Effector memory CD8-positive, alpha-beta T cell (primary cell): ENCODE measurements at regions not wholly inside any gene's neighbourhood (a gene's known extent, or its start where the extent isn't known, plus 50 kb on each side); places are given as distances from the start of the nearest gene placed in this dataset.
A peak's percentile ranks its signal among the peaks of the same experiment; 100 is the strongest.
"Not testable (repeated sequence)": the region's sequence is repeated elsewhere in the genome, so short reads cannot be mapped to it uniquely, and the experiment has no call there.

Experiments
- ATAC-seq: fragments of 150-1000 bp; cut with Tn5 transposase; replicated peaks from 2 replicates; pipeline ENCODE4 v1.10.0; 2021; ENCODE audit warnings: mild to moderate bottlenecking, moderate library complexity
- DNase-seq, 3 experiments: peaks; one replicate each; pipeline ENCODE4 v3.0.0; 2021
- H3K27ac Mint-ChIP-seq, 2 donors: one replicate each; pipeline ENCODE4 v1.8.0; 2022; ENCODE audit warnings: mild to moderate bottlenecking in 2 of 2, mixed read lengths in 2 of 2, moderate library complexity in 2 of 2
- H3K27me3 Mint-ChIP-seq, 2 donors: one replicate each; pipeline ENCODE4 v1.8.0; 2022; ENCODE audit warnings: mixed read lengths in 2 of 2
- H3K36me3 Mint-ChIP-seq: one replicate; pipeline ENCODE4 v1.8.0; 2022; ENCODE audit warnings: mild to moderate bottlenecking, moderate library complexity, mixed read lengths; ENCODE audit not compliant: insufficient read depth
- H3K4me1 Mint-ChIP-seq, 2 donors: one replicate each; pipeline ENCODE4 v1.8.0; 2022; ENCODE audit warnings: low read depth in 2 of 2, mixed read lengths in 2 of 2
- H3K4me3 Mint-ChIP-seq, 2 donors: one replicate each; pipeline ENCODE4 v1.8.0; 2022; ENCODE audit warnings: mild to moderate bottlenecking in 2 of 2, mixed read lengths in 2 of 2, moderate library complexity in 2 of 2
- H3K9me3 Mint-ChIP-seq, 2 donors: one replicate each; pipeline ENCODE4 v1.8.0; 2022; ENCODE audit warnings: mixed read lengths in 2 of 2

DNA sequence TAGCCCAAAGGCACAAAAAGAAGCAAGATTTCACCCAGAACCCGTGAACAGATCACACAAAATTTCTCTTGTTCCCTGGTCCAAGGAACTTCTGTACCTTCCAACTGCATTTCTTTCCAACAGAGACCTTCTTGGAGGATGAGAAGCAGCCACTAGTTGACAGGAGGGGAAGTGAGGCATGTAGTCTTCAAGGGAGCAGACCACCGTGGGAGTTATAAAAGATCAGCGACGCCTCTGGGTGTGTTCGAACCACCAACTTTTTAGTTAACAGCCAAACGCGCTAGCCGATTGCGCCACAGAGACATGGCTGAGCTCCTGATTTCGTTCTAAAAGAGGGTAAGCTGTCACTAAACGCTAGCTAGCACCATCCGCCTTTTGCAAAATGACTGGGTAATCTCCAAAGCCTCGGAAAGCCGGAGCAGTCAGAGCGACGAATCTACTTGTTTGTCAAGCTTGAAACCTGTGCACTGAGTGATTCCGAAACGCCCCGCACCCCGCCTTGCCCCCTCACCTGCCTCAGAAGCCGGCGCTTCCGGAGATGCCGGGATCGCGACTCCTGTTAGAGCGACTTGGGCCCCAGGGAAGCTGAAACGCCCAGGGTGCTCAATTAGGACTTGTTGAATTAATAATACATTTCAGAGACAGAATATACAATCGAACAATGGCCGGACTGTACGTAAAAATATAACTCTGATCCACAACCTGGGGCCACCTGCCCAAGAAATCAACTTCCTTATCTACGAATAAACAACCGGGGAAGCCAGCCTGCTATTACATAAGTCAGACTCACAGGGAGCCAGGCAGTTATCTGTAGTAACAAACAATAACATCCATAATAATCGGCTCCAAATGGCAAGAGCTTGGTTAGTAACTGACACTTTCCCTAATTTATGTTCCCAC is 140.1 kb downstream of the FAM72C start:
- not testable (repeated sequence) for H3K4me1 Mint-ChIP-seq, H3K27me3 Mint-ChIP-seq, H3K9me3 Mint-ChIP-seq, H3K36me3 Mint-ChIP-seq, ATAC-seq, DNase-seq, H3K4me3 Mint-ChIP-seq, H3K27ac Mint-ChIP-seq

GRCh38 chr1:143826162-143826561 is 145.6 kb downstream of the FAM72C start:
- not testable (repeated sequence) for H3K4me3 Mint-ChIP-seq, H3K27me3 Mint-ChIP-seq, H3K4me1 Mint-ChIP-seq, H3K36me3 Mint-ChIP-seq, DNase-seq, ATAC-seq, H3K27ac Mint-ChIP-seq, H3K9me3 Mint-ChIP-seq

GRCh38 chr1:143824266-143824665 is 147.5 kb downstream of the FAM72C start:
- ATAC-seq, H3K27ac Mint-ChIP-seq, DNase-seq, H3K4me1 Mint-ChIP-seq, H3K9me3 Mint-ChIP-seq, H3K4me3 Mint-ChIP-seq, H3K36me3 Mint-ChIP-seq, H3K27me3 Mint-ChIP-seq: not testable (repeated sequence)

GRCh38 chr1:143820058-143820457 is 151.7 kb downstream of the FAM72C start:
- not testable (repeated sequence) for ATAC-seq, H3K27ac Mint-ChIP-seq, DNase-seq, H3K4me1 Mint-ChIP-seq, H3K27me3 Mint-ChIP-seq, H3K9me3 Mint-ChIP-seq, H3K36me3 Mint-ChIP-seq, H3K4me3 Mint-ChIP-seq

DNA sequence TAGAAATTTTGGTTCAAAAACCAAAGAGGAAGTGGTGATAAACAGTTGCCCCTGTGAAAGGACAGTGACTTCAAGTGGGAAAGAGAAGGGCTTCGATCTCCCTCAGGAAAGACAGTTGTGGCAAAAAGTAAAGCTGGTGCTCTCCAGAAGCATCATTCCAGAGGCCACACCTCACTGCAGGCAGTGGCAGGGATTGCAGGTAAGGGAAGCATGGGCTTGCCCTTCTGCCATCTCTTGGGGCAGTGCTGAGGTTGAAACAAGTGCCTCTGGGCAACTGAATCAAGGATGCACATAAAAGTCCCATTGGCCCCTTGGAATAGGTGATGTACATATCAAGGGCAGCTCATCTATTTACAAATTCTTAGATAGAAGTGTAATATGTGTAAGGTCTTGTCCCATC is 155.4 kb downstream of the FAM72C start:
- H3K27ac Mint-ChIP-seq, H3K9me3 Mint-ChIP-seq, H3K36me3 Mint-ChIP-seq, H3K4me3 Mint-ChIP-seq, DNase-seq, H3K4me1 Mint-ChIP-seq, H3K27me3 Mint-ChIP-seq, ATAC-seq: not testable (repeated sequence)

- not testable (repeated sequence) for ATAC-seq
Measured at GRCh38 chr1:143805374-143805773, 166.4 kb downstream of the FAM72C start.

GRCh38 chr1:143804707-143805356 is 167.0 kb downstream of the FAM72C start:
- not testable (repeated sequence) for H3K36me3 Mint-ChIP-seq, H3K27me3 Mint-ChIP-seq, H3K4me1 Mint-ChIP-seq, H3K9me3 Mint-ChIP-seq, H3K27ac Mint-ChIP-seq, DNase-seq, H3K4me3 Mint-ChIP-seq, ATAC-seq

More at GRCh38 chr1:143805374-143805773, 166.4 kb downstream of the FAM72C start:
- H3K9me3 Mint-ChIP-seq, DNase-seq, H3K36me3 Mint-ChIP-seq, H3K27ac Mint-ChIP-seq, H3K4me1 Mint-ChIP-seq, H3K4me3 Mint-ChIP-seq, H3K27me3 Mint-ChIP-seq: not testable (repeated sequence)

- peak in 1 of 3 experiments; percentile 12 for DNase-seq
- Mint-ChIP-seq H3K4me3 (peak overlapping the region; percentile 45 to 68), H3K27ac (peak overlapping the region in 1 of 2 donors; percentile 55)
- H3K4me1 Mint-ChIP-seq, ATAC-seq, H3K27me3 Mint-ChIP-seq, H3K36me3 Mint-ChIP-seq, H3K9me3 Mint-ChIP-seq: not testable (repeated sequence)
Measured at GRCh38 chr1:143803927-143804411, 167.8 kb downstream of the FAM72C start.

- not testable (repeated sequence) for H3K9me3 Mint-ChIP-seq, H3K27ac Mint-ChIP-seq, H3K36me3 Mint-ChIP-seq, ATAC-seq, DNase-seq, H3K27me3 Mint-ChIP-seq, H3K4me1 Mint-ChIP-seq, H3K4me3 Mint-ChIP-seq
Measured at GRCh38 chr1:143803095-143803494, 168.7 kb downstream of the FAM72C start.

- DNase-seq, H3K36me3 Mint-ChIP-seq, H3K27me3 Mint-ChIP-seq, H3K4me3 Mint-ChIP-seq, H3K9me3 Mint-ChIP-seq, H3K27ac Mint-ChIP-seq, H3K4me1 Mint-ChIP-seq: not testable (repeated sequence)
- peak; percentile 35 for ATAC-seq
Measured at GRCh38 chr1:143799568-143800187, 172.1 kb downstream of the FAM72C start.

DNA sequence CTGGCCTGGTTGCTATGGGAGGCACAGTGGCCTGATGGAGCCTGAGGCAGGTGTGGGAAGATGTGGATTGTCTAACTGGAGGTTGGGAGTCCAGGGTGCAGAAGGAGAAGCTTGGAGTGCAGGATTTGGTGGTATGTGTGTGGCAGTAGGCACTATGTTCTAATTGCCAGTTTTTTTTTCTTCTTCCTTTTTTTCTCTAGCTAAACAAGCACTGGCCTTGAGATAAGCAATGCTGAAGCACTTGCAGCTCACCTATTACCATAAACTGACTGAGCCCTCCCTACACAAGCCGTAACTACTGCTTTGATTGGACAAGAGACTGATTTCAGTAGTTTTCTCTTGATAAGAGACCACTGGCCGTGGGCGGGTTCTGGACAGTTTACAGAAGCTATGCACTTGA is 175.4 kb downstream of the FAM72C start:
- not testable (repeated sequence) for H3K27ac Mint-ChIP-seq, H3K36me3 Mint-ChIP-seq, H3K9me3 Mint-ChIP-seq, H3K27me3 Mint-ChIP-seq, H3K4me3 Mint-ChIP-seq, ATAC-seq, H3K4me1 Mint-ChIP-seq, DNase-seq

GRCh38 chr1:143792047-143792937 is 179.5 kb downstream of the FAM72C start:
- ATAC-seq, result peak; percentile 75
- DNase-seq, H3K9me3 Mint-ChIP-seq, H3K36me3 Mint-ChIP-seq, H3K27me3 Mint-ChIP-seq, H3K4me3 Mint-ChIP-seq, H3K27ac Mint-ChIP-seq, H3K4me1 Mint-ChIP-seq: not testable (repeated sequence)

DNA sequence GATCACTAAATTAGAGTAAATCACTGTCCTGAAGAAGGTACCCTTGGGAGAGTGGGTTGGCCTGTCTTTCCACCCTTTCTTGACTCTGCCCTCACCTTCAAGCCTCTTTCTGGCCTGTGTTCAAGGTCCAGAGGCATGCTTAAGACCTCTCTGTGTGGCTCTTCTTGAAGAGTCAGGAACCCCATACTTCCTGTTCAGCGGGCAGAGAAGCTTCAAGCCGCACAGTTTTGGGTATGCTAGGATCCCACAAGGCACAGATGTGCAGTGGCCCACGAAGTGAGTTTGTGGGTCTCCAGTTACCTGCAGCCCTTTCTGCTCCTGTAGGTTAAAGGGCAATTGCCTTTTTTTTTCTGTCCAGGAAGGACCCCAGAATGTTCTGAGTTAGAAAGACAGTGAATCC is 185.4 kb downstream of the FAM72C start:
- H3K4me3 Mint-ChIP-seq, H3K4me1 Mint-ChIP-seq, H3K27ac Mint-ChIP-seq, ATAC-seq, DNase-seq, H3K9me3 Mint-ChIP-seq, H3K36me3 Mint-ChIP-seq, H3K27me3 Mint-ChIP-seq: not testable (repeated sequence)
